ENCODE measurements at regions not wholly inside any gene's neighbourhood (a gene's known extent, or its start where the extent isn't known, plus 50 kb on each side); places are given as distances from the start of the nearest gene placed in this dataset.

- no peak for TF ChIP-seq CTCF (IDR thresholded peaks at IDR 0.05)
- DNase-seq (ENCODE audit: extremely low spot score, unreplicated experiment) = no peak
- Mint-ChIP-seq H3K4me3 (ENCODE audit: unreplicated experiment) (no peak overlapping the region), H3K36me3 (ENCODE audit: unreplicated experiment) (no peaks in the 10 kb centered on the region), H3K9me3 (ENCODE audit: unreplicated experiment) (peaks cover 9% of the 10 kb centered on the region), H3K27me3 (ENCODE audit: unreplicated experiment) (peaks cover 32% of the 10 kb centered on the region), H3K27ac (ENCODE audit: unreplicated experiment) (no peak overlapping the region), H3K4me1 (ENCODE audit: unreplicated experiment) (no peaks in the 10 kb centered on the region)
Observed at GRCh38 chr2:134099273-134099672, 154.6 kb upstream of the MGAT5 start.

GRCh38 chr2:134103196-134103595 is 150.7 kb upstream of the MGAT5 start:
- H3K36me3 Mint-ChIP-seq (ENCODE audit: unreplicated experiment) = no peaks in the 10 kb centered on the region
- TF ChIP-seq CTCF (IDR thresholded peaks at IDR 0.05) = no peak
- no peaks in the 10 kb centered on the region for H3K4me1 Mint-ChIP-seq (ENCODE audit: unreplicated experiment)
- H3K27me3 Mint-ChIP-seq (ENCODE audit: unreplicated experiment) = peaks cover 29% of the 10 kb centered on the region
- no peak for DNase-seq (ENCODE audit: extremely low spot score, unreplicated experiment)
- H3K27ac Mint-ChIP-seq (ENCODE audit: unreplicated experiment) = no peak overlapping the region
- no peaks in the 10 kb centered on the region for H3K9me3 Mint-ChIP-seq (ENCODE audit: unreplicated experiment)
- H3K4me3 Mint-ChIP-seq (ENCODE audit: unreplicated experiment) = no peak overlapping the region

- H3K9me3 Mint-ChIP-seq (ENCODE audit: unreplicated experiment) = no peaks in the 10 kb centered on the region
- H3K36me3 Mint-ChIP-seq (ENCODE audit: unreplicated experiment) = no peaks in the 10 kb centered on the region
- H3K27me3 Mint-ChIP-seq (ENCODE audit: unreplicated experiment) = peaks cover 25% of the 10 kb centered on the region
- no peaks in the 10 kb centered on the region for H3K4me1 Mint-ChIP-seq (ENCODE audit: unreplicated experiment)
- H3K27ac Mint-ChIP-seq (ENCODE audit: unreplicated experiment) = no peak overlapping the region
- no peak overlapping the region for H3K4me3 Mint-ChIP-seq (ENCODE audit: unreplicated experiment)
- no peak for DNase-seq (ENCODE audit: extremely low spot score, unreplicated experiment)
- TF ChIP-seq CTCF (IDR thresholded peaks at IDR 0.05) = no peak
Observed at GRCh38 chr2:134104754-134105153, 149.1 kb upstream of the MGAT5 start.

GRCh38 chr2:134107402-134107801 is 146.5 kb upstream of the MGAT5 start:
- Mint-ChIP-seq H3K4me1 (ENCODE audit: unreplicated experiment) (no peaks in the 10 kb centered on the region), H3K9me3 (ENCODE audit: unreplicated experiment) (peaks cover 3% of the 10 kb centered on the region)
- no peak for DNase-seq (ENCODE audit: extremely low spot score, unreplicated experiment)

GRCh38 chr2:134108113-134108512 is 145.8 kb upstream of the MGAT5 start:
- Mint-ChIP-seq H3K27me3 (ENCODE audit: unreplicated experiment) (peaks cover 14% of the 10 kb centered on the region), H3K4me1 (ENCODE audit: unreplicated experiment) (no peaks in the 10 kb centered on the region), H3K27ac (ENCODE audit: unreplicated experiment) (no peak overlapping the region), H3K4me3 (ENCODE audit: unreplicated experiment) (no peak overlapping the region), H3K36me3 (ENCODE audit: unreplicated experiment) (no peaks in the 10 kb centered on the region), H3K9me3 (ENCODE audit: unreplicated experiment) (peaks cover 3% of the 10 kb centered on the region)
- TF ChIP-seq CTCF (IDR thresholded peaks at IDR 0.05) = no peak
- DNase-seq (ENCODE audit: extremely low spot score, unreplicated experiment) = no peak

More at GRCh38 chr2:134107402-134107801, 146.5 kb upstream of the MGAT5 start:
- no peak overlapping the region for H3K27ac Mint-ChIP-seq (ENCODE audit: unreplicated experiment)
- no peak for TF ChIP-seq CTCF (IDR thresholded peaks at IDR 0.05)
- H3K27me3 Mint-ChIP-seq (ENCODE audit: unreplicated experiment) = peaks cover 16% of the 10 kb centered on the region
- no peak overlapping the region for H3K4me3 Mint-ChIP-seq (ENCODE audit: unreplicated experiment)
- no peaks in the 10 kb centered on the region for H3K36me3 Mint-ChIP-seq (ENCODE audit: unreplicated experiment)

Data from osteocyte (in vitro differentiated cells).